SK-N-SH (cell line): ENCODE measurements at regions not wholly inside any gene's neighbourhood (a gene's known extent, or its start where the extent isn't known, plus 50 kb on each side); places are given as distances from the start of the nearest gene placed in this dataset.

ENCODE experiments used
- CTCF ChIA-PET: fragments of 300-600, 350-600 bp; formaldehyde crosslinking; extraction: SDS; loops from one replicate; lab custom pipeline; 2021; lab: Yijun Ruan, JAX
- POLR2A ChIA-PET: fragments of 350-600 bp; sonication (Branson Sonifier 250); formaldehyde crosslinking; extraction: SDS; loops from one replicate; lab custom pipeline; 2020; ENCODE audit warnings: antibody characterized with exemption, inconsistent platforms; lab: Yijun Ruan, JAX
- DNase-seq: peaks from one replicate; pipeline ENCODE4 v3.0.0; 2012
- H2AFZ ChIP-seq: fragments of 200-600 bp; sonication (generic); 2 replicates; pipeline ENCODE4 v1.8.1; 2016; ENCODE audit warnings: antibody characterized with exemption, mild to moderate bottlenecking, low read depth
- H3F3A ChIP-seq: fragments of 200-600 bp; sonication (generic); replicated peaks from 2 replicates; pipeline ENCODE3; 2016; ENCODE audit warnings: antibody characterized with exemption, mild to moderate bottlenecking; ENCODE audit not compliant: insufficient read depth
- H3K27ac ChIP-seq, 2 experiments: fragments of 200-500 bp in 1 of 2; fragments of 200-600 bp in 1 of 2; sonication (Bioruptor generic) in 1 of 2; sonication (generic), shearing (Covaris generic) in 1 of 2; 2 replicates each; pipeline versions ENCODE4 v1.5.1 to v1.6.1; 2014 to 2016; ENCODE audit warnings: low read depth in 2 of 2, inconsistent platforms in 1 of 2, low read length in 1 of 2, mild to moderate bottlenecking in 1 of 2, mixed read lengths in 1 of 2
- H3K27me3 ChIP-seq: fragments of 200-600 bp; sonication (generic), shearing (Covaris generic); 2 replicates; pipeline ENCODE4 v1.6.1; 2016; ENCODE audit warnings: mixed run types; ENCODE audit not compliant: insufficient read depth
- H3K36me3 ChIP-seq, 2 experiments: fragments of 200-500 bp in 1 of 2; fragments of 200-600 bp in 1 of 2; sonication (Bioruptor generic) in 1 of 2; sonication (generic) in 1 of 2; replicated peaks in 1 of 2; 2 replicates each; pipeline versions ENCODE3 to v1.5.1; 2014 to 2016; ENCODE audit warnings: low read length in 1 of 2, mild to moderate bottlenecking in 1 of 2; ENCODE audit not compliant: insufficient read depth in 2 of 2, control insufficient read depth in 1 of 2
- H3K4me1 ChIP-seq, 2 experiments: fragments of 200-500 bp in 1 of 2; fragments of 200-600 bp in 1 of 2; sonication (Bioruptor generic) in 1 of 2; sonication (generic), shearing (Covaris generic) in 1 of 2; 2 replicates each; pipeline versions ENCODE4 v1.5.1 to v1.6.1; 2014 to 2016; ENCODE audit warnings: low read depth in 1 of 2, low read length in 1 of 2, mixed run types in 1 of 2; ENCODE audit not compliant: insufficient read depth in 2 of 2, control insufficient read depth in 1 of 2
- H3K4me2 ChIP-seq: fragments of 200-600 bp; sonication (generic), shearing (Covaris generic); 2 replicates; pipeline ENCODE4 v1.6.1; 2017; ENCODE audit warnings: mixed run types
- H3K4me3 ChIP-seq, 2 experiments: fragments of 200-500 bp in 1 of 2; fragments of 200-600 bp in 1 of 2; sonication (Bioruptor generic) in 1 of 2; sonication (generic), shearing (Covaris generic) in 1 of 2; 2 replicates each; pipeline versions ENCODE4 v1.5.1 to v1.8.1; 2014 to 2016; ENCODE audit warnings: low read depth in 2 of 2, inconsistent platforms in 1 of 2, low read length in 1 of 2, mild to moderate bottlenecking in 1 of 2, mixed read lengths in 1 of 2, moderate library complexity in 1 of 2
- H3K79me2 ChIP-seq: fragments of 200-600 bp; sonication (generic); 2 replicates; pipeline ENCODE4 v1.8.1; 2017; ENCODE audit warnings: mild to moderate bottlenecking; ENCODE audit not compliant: insufficient read depth
- H3K9ac ChIP-seq: fragments of 200-600 bp; sonication (generic); 2 replicates; pipeline ENCODE4 v1.6.1; 2017; ENCODE audit warnings: mixed run types
- H3K9me2 ChIP-seq: fragments of 200-600 bp; sonication (generic); 2 replicates; pipeline ENCODE4 v1.6.1; 2017; ENCODE audit warnings: mixed run types
- H3K9me3 ChIP-seq: fragments of 200-600 bp; sonication (generic); 2 replicates; pipeline ENCODE4 v1.6.1; 2017; ENCODE audit warnings: mixed run types, mild to moderate bottlenecking, moderate library complexity
- H4K20me1 ChIP-seq: fragments of 200-600 bp; sonication (generic); 2 replicates; pipeline ENCODE4 v1.6.1; 2017; ENCODE audit warnings: mild to moderate bottlenecking, mixed run types; ENCODE audit not compliant: insufficient read depth
- CHD2 ChIP-seq: fragments of 150-350 bp; IDR thresholded peaks from 2 replicates; pipeline ENCODE4 v1.6.1; 2018; ENCODE audit warnings: low read length; ENCODE audit not compliant: partially characterized antibody
- ELF1 ChIP-seq: IDR thresholded peaks from 2 replicates; pipeline ENCODE4 v1.4.0; 2012
- EZH2phosphoT487 ChIP-seq: fragments of 200-600 bp; sonication (generic); IDR thresholded peaks from 2 replicates; pipeline ENCODE4 v1.6.1; 2017; ENCODE audit warnings: low read depth, mixed run types, mild to moderate bottlenecking, antibody characterized with exemption, moderate library complexity, borderline replicate concordance
- FOSL2 ChIP-seq: IDR thresholded peaks from 2 replicates; pipeline ENCODE4 v1.4.0; 2012; ENCODE audit warnings: low read depth, mild to moderate bottlenecking, moderate library complexity, borderline replicate concordance
- GABPA ChIP-seq: IDR thresholded peaks from 2 replicates; pipeline ENCODE4 v1.4.0; 2012; ENCODE audit warnings: low read depth, mild to moderate bottlenecking
- GATA2 ChIP-seq: sonication (generic); formaldehyde crosslinking; IDR thresholded peaks from 2 replicates; pipeline ENCODE4 v1.5.0; 2020; ENCODE audit warnings: mild to moderate bottlenecking, missing genetic modification reagents
- MXI1 ChIP-seq: IDR thresholded peaks from 2 replicates; pipeline ENCODE4 v1.6.1; 2012; ENCODE audit warnings: mild to moderate bottlenecking, low read depth, low read length, improper control_type of control experiment
- NFIC ChIP-seq: IDR thresholded peaks from 2 replicates; pipeline ENCODE4 v1.4.0; 2012; ENCODE audit warnings: borderline replicate concordance
- NRF1 ChIP-seq: IDR thresholded peaks from 2 replicates; pipeline ENCODE4 v1.6.1; 2012; ENCODE audit warnings: low read depth, mild to moderate bottlenecking, low read length
- PBX3 ChIP-seq: IDR thresholded peaks from 2 replicates; pipeline ENCODE4; 2012
- REST ChIP-seq: IDR thresholded peaks from 2 replicates; pipeline ENCODE4 v1.6.1; 2012; ENCODE audit warnings: mild to moderate bottlenecking, low read depth, low read length, moderate library complexity
- RFX5 ChIP-seq: IDR thresholded peaks from 2 replicates; pipeline ENCODE4 v1.6.1; 2012; ENCODE audit warnings: mild to moderate bottlenecking, improper control_type of control experiment, low read length
- TAF1 ChIP-seq: IDR thresholded peaks from 2 replicates; pipeline ENCODE4 v1.6.1; 2012; ENCODE audit warnings: low read depth, mild to moderate bottlenecking, low read length, moderate library complexity, borderline replicate concordance
- TCF12 ChIP-seq: IDR thresholded peaks from 2 replicates; pipeline ENCODE4 v1.4.0; 2012
- TEAD4 ChIP-seq: IDR thresholded peaks from 2 replicates; pipeline ENCODE4 v1.4.0; 2012; ENCODE audit warnings: mild to moderate bottlenecking, borderline replicate concordance; ENCODE audit not compliant: insufficient read depth
- USF1 ChIP-seq: IDR thresholded peaks from 2 replicates; pipeline ENCODE4 v1.4.0; 2012; ENCODE audit warnings: low read depth, borderline replicate concordance
- USF2 ChIP-seq: fragments of 150-350 bp; IDR thresholded peaks from 2 replicates; pipeline ENCODE4 v1.6.1; 2017; ENCODE audit warnings: antibody characterized with exemption, low read length, low read depth, borderline replicate concordance
- ZBTB33 ChIP-seq: IDR thresholded peaks from 2 replicates; pipeline ENCODE4 v1.4.0; 2012; ENCODE audit warnings: low read depth, borderline replicate concordance
- WGBS: methylation state at CpG from one replicate; pipeline ENCODE4 v1.1.6; 2017; ENCODE audit warnings: low lambda C conversion rate; 5-methylcytosine and 5-hydroxymethylcytosine counted together

- Histone ChIP-seq H3K27me3 (no peaks in the 10 kb centered on the region; the same call in 1 of the 2 replicates), H3K27ac (no peak overlapping the region), H3K9me3 (no peaks in the 10 kb centered on the region), H2AFZ (no peak overlapping the region), H3K4me1 (no peaks in the 10 kb centered on the region), H3K9me2 (no peaks in the 10 kb centered on the region), H3K4me3 (no peak overlapping the region), H3K9ac (no peak overlapping the region), H3K36me3 (no peaks in the 10 kb centered on the region), H4K20me1 (no peaks in the 10 kb centered on the region), H3F3A (no peaks in the 10 kb centered on the region), H3K79me2 (no peaks in the 10 kb centered on the region), H3K4me2 (no peak overlapping the region)
- no peak for DNase-seq
- no peak for TF ChIP-seq USF1
- ChIA-PET POLR2A (no interaction called here), CTCF (no interaction called here)
- WGBS = 32% methylated on average over 9 of the region's 9 CpGs
These were observed 257.7 kb upstream of the CHAC2 start for GRCh38 chr2:53509831-53510388.

GRCh38 chr2:53508667-53509066 is 258.9 kb upstream of the CHAC2 start:
- H3K79me2 ChIP-seq = no peaks in the 10 kb centered on the region
- H3K27me3 ChIP-seq = no peaks in the 10 kb centered on the region; the same call in 1 of the 2 replicates
- H3K9me3 ChIP-seq = no peaks in the 10 kb centered on the region
- H3K4me1 ChIP-seq = no peaks in the 10 kb centered on the region
- WGBS = 12% methylated on average over 3 of the region's 3 CpGs
- DNase-seq = no peak
- no peak overlapping the region for H3K4me3 ChIP-seq
- H3K27ac ChIP-seq = no peak overlapping the region
- no peak overlapping the region for H2AFZ ChIP-seq
- no peak overlapping the region for H3K4me2 ChIP-seq
- no peak overlapping the region for H3K9ac ChIP-seq
- no peaks in the 10 kb centered on the region for H3K9me2 ChIP-seq
- CTCF ChIA-PET = no interaction called here
- POLR2A ChIA-PET = no interaction called here
- no peaks in the 10 kb centered on the region for H4K20me1 ChIP-seq
- H3K36me3 ChIP-seq = no peaks in the 10 kb centered on the region
- H3F3A ChIP-seq = no peaks in the 10 kb centered on the region
- no peak for TF ChIP-seq EZH2phosphoT487
- TF ChIP-seq RFX5 = no peak
- no peak for TF ChIP-seq REST
- TF ChIP-seq GABPA = no peak
- no peak for TF ChIP-seq FOSL2
- TF ChIP-seq GATA2 (CRISPR knock-in tag) = no peak
- no peak for TF ChIP-seq TEAD4
- TF ChIP-seq PBX3 = no peak
- no peak for TF ChIP-seq NRF1
- TF ChIP-seq ZBTB33 = no peak
- TF ChIP-seq USF2 = no peak
- TF ChIP-seq NFIC = no peak
- no peak for TF ChIP-seq MXI1
- TF ChIP-seq ELF1 = no peak
- TF ChIP-seq TCF12 = no peak
- no peak for TF ChIP-seq TAF1
- TF ChIP-seq CHD2 = no peak
